HL-60/S4 treated with phorbol 12-myristate 13-acetate at 8.2 ng/mL for 4 days and 3 days (cell line): ENCODE measurements at regions not wholly inside any gene's neighbourhood (a gene's known extent, or its start where the extent isn't known, plus 50 kb on each side); places are given as distances from the start of the nearest gene placed in this dataset.
"Not testable (repeated sequence)": the region's sequence is repeated elsewhere in the genome, so short reads cannot be mapped to it uniquely, and the experiment has no call there.

ENCODE experiments used
- in situ Hi-C: fragments of 300-500 bp; cut with MboI; formaldehyde crosslinking; loops from 2 replicates; pipeline ENCODE4 v1.15.0; 2022; ENCODE audit warnings: low sequenced_read_pairs

DNA sequence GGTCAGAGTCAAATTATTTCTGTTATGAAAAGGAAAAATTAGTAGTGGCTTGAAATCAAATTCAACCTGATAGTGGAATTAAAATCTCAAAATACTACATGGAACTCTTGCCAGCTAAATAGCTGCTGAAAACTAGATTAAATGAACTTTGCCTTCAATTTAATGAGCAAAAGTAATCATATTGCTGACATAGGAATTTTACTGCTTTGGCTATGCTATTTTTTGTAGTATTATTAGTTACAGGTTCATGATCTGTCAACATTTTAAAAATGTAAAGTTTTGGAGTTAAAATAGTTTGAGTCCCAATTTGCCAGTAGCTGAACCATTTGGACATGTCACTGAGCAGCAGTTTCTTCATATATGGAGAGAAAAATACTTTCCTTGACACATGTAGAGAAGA lies 81.4 kb downstream of the RERGL start:
- in situ Hi-C loops: no loop called here

DNA sequence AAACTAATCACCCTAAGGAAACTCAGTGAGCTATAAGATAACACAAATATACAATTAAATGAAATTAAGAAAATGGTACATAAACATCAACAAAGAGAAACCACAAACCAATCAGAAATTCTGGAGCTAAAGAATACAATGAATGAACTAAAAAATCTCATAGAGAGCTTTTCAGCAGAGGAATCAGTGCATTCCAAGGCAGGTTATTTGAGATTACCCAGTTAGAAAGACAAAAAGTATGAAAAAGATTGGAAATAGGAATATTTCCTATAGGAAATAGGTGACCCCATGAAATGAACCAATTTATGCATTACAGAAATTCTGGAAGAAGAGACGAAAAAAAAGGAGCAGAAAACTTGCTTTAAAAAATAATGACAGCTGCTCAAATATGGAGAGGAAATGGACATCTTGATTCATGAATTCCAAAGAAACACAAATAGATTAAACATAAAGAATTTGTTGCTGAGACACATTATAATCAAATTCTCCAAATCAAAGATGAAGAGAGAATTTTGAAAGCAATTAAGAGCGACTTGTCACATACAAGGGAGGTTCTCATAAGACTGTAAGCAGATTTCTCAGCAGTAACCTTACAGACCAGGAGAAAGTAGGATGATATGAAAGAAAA lies 90.7 kb downstream of the RERGL start:
- in situ Hi-C loops: no loop called here

DNA sequence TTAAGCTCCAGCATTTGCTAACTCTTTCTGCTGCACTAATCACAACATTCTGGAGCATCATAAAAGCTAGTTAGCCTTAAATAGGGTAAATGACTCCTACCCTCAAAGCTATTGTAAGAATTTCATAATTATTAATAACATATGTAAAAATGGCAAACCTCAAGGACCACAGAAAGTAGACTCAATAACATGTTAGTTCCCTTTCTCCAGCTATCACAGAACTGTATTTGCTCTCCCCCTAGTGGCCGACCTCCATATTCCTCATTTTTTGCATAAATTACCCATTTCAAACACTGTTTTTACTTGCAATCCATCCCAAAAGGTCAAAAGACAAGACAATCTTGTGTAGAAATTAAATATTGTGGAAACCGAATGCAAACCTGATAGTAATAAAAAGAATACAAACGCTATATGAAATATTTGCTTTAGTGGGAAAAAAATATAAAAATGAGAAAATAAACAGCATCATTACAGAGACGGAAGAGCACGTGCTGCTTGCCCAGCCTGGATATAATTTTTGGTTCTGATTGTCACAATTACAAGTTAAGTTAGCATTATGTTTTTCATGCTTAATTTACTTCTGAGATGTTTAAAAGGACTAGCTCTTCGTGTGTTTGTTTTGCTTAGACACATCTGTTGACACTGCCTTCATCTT lies 97.9 kb downstream of the RERGL start:
- in situ Hi-C loops: no loop called here

DNA sequence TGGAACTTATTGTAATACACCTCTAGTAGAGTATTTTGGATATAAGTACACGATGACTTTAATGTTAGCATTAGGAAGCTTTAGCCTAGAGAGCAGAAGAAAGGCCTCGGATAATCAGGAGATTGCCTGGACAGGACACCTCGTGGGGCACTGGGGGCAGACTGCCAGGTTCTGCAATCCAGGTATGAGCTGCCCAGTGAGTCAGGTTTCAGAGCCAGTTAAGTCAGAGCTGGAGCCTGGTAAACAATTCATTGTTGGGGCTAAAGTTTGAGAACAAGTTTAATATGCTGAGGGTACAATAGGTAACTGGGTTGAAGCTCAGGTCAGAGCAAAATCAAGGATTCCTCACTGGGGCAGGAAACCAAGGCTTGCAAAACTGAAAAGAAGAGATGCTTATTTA lies 107.4 kb downstream of the RERGL start:
- in situ Hi-C loops: no loop called here

DNA sequence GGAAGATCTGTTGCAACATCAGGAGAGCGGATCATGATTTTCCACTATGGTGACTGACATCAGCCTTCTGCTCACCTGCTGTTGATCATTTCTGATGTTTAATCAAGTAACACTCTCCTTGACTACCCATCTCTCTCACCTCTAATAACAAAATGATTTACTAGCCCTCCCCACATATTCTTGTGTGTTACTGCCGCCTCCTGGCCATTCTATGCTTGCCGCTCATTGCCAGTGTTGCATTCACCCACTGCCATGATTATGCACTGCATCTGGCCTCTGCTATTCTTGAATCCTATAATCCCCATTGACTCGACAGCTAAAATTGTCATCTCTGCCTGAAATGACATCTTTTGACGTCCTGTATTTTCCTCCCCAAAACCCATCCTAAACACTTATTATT lies 113.8 kb downstream of the RERGL start:
- in situ Hi-C loops: no loop called here

DNA sequence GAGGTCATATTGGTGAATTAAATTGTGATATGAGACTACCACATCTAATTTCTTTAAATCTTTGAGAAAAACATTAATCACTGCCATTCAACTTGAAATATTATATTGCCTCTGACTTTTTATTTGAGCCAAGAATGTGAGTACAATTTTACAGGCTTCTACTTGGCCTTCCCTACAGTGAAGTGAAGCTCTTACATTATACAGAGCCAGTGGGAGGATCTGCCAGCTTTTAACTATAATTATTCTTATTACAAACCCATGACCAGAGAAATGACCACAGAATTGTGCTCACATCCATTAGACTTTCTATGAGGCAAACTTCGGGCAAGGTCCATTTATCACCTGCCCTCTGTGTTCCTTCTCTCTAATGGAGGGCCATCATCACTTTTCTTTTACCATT lies 114.2 kb downstream of the RERGL start:
- in situ Hi-C loops: no loop called here

DNA sequence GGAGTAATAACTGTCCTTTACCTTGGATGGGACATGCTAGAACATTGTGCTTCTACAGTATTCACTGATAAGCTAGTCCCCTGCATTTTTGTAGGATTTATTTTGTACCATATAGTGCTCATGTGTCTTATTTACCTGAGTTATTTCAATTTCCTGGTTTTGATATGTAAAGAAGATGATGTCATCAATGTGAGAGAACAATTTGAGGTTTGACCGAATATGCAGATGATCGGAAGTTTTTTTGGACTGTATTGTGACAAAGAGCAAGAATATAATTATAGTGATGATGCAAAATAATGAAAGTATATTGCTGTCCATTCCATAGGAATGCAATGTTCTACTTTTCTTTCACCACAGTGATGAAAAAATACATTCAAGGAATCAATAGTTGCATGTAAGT lies 114.8 kb downstream of the RERGL start:
- in situ Hi-C loops: no loop called here

DNA sequence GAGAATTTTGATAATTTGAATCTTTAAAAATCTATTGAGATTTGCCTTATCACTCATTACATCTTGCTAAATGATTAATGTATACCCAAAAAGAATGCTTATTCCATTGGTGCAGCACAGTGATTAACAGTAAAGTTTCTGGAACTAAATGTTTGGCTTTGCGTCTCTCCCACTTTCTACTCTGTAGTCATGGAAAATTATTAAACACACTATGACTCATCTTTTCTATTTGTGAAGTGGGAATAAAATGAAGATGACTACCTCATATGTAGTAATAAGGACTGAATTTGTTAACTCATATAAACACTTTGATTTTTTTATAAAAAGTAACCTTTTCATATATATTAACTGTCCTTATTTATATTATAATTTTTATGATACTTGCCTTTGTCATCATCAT lies 118.1 kb downstream of the RERGL start:
- in situ Hi-C loops: no loop called here

DNA sequence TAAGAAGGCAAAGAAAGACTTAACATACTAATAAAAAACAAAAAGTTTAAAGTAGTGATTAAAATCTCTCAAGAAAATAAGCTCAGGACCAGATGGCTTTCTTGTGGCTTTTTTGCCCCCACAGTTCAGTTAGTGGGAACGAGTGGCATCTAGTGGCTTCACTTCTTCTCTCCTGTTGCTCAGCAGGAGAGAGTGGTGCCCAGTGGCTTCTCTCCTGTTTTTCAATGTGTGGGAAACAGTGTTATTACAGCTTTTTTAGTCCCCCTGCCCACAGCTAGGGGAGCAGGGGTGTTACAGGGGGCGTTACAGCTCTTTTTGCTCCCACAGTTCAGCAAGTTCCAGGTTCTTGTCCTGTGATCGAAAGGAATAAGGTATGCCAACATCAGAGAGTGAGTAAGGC lies 135.2 kb downstream of the RERGL start:
- in situ Hi-C loops: no loop called here

DNA sequence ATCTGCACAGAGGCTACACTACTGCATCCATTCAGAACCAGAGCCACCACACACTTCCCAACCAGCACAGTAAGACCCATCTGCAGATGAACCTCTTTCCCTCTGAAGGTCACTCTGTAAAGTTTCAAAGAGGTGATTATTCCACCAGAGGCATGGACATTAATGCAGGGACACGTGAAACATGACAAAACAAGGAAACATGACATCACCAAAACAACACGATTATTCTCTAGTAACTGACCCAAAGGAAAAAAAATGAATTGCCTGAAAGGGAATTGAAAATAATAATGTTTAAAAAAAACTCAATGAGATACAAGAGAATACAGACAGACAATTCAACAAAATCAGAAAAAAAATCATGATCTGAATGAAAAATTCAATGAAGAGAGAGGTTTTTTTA lies 139.1 kb downstream of the RERGL start:
- in situ Hi-C loops: no loop called here

DNA sequence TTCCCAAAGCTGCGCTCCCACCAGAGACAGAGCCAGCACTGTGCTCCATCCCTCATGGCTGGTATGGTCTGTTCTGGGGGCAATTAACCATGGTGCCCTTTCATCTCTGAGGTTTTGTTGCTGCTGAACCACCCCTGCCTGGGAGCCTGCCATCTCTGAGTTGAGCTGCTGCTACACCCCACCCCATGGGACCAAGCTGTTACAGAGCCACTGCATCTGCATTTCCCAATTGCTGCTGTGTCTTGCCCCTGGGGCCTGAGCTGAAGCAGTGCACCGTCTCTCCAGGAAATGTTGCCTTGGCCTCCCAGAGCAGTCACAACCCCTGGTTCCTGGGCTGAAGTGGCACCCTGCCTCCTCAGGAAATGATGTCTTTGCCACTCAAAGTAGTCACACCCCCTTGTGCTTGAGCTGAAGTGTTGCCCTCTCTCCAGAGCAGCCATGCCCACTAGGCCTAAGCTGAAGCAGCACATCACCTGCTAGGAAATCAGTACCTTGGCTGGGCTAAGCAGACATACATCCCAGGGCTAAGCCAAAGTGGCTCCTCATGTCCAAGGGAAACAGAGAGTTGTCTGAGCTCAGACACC lies 140.3 kb downstream of the RERGL start:
- in situ Hi-C loops: no loop called here

DNA sequence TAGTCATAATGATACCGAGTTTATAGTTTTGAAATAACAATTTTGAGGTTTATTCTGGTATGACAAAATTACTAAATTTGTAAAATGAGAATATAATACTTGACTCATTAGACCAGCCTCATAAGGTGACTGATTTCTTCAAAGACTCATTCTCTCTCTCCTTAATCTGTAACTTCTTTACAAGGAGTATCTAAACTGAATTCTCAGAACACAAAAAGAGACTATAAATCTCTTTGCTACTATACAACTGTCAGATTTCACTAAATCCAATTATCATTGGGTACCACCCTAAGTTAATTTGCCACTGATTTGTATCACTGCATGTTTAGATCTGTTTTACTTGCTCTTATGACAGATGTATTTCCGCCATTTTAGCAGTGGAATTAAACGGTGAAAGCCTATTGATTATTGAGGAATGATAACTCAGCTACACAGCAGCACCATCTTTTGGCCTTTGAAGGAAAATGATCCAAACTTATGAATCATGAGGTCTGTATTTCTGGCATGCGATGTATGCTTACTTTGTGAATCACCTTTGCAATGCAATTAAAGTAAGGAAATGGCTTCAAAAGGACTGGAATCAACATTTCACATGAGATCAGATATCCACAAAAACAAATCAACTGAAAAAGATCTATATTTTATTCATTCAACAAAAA lies 161.2 kb downstream of the RERGL start:
- in situ Hi-C loops: no loop called here

DNA sequence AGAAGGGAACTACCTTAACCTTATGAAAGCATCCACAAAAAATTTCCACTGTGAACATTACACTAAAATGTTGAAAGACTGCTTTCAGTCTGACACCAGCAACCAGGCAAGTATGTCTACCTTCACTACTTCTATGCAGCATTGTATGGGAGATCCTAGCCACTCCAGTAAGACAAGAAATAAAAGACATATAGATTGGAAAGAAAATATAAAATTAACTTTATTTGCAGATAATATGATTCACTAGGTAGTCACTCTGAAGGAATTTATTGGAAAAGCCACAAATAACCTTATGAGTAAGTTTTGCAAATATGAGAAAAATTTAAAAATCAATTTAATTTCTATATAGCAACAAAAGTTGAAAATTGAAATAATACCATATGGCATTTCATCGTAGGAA lies 172.0 kb downstream of the RERGL start:
- in situ Hi-C loops: no loop called here

DNA sequence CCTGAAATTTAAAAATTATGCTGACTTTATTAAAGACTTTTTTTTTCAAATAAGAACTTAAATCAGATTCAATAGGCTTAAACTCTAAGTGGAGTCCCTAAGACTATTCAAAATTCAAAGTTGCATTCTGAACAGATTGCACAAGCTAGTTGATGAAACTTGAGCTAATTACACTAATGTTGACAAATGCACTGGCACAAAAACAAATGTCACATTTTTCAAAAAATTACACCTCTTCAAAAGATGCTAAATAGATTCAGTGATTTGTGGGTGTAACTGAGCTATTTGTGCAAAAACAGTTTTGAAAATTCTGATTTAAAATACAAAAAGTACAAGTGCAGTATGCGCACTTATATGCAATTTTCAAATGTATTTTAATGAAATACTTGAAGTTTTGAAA lies 205.4 kb downstream of the RERGL start:
- in situ Hi-C loops: no loop called here

DNA sequence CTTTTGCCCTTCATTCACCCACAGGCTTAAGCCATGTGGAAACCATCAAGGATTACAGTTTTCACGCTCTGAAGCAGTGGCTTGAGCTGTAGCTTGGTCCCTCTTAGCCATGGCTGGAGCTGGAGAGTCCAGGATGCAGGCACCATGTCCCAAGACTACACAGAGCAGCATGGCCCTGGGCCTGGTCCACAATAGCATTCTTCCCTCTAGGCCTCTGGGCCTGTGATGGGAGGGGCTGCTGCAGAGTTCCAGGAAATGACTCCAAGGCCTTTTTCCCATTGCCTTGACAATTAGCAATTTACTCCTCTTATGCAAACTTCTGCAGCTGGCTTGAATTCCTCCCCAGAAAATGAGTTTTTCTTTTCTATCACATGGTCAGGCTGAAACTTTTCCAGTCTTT lies 211.3 kb downstream of the RERGL start:
- in situ Hi-C loops: no loop called here

DNA sequence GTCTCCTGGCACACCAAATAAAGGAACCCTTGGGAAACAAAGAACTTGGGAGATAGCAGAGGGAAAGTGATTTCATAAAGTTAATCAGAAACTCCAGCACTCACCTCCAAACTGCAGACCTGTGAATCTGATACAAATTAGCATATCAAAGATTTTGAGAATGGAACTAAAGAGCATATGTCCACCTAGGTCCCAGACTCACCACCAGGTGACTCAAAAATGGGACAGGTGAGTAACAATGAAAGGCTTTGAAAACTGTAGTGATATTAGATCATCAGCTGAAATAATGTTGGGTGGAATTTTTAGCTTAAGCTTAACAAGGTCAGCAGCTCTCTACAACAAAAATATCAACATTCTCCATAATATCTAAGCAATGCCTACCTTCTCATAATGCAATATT lies 214.8 kb downstream of the RERGL start:
- in situ Hi-C loops: no loop called here

DNA sequence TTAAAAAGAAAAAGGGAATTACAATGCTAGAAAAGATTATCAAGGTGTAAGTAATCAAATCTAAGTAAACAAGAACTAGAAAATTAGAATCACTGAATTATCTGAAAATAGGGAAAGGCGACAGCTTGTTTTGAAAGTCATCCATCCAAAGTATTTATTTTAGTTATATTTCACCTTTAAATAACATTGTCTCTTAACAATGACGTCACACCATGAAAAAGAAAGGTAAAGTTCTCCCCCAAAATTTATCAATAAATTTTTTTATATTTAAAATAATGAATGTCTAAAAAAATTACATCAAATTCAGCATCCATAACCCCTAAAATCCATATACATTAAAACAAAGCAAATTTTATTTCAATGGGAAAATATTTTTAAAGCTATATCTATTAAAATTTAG lies 223.2 kb downstream of the RERGL start:
- in situ Hi-C loops: loop anchor here (10.0 kb wide), 1 partner anchor 92 kb away; no protein-coding TSS in a partner anchor

DNA sequence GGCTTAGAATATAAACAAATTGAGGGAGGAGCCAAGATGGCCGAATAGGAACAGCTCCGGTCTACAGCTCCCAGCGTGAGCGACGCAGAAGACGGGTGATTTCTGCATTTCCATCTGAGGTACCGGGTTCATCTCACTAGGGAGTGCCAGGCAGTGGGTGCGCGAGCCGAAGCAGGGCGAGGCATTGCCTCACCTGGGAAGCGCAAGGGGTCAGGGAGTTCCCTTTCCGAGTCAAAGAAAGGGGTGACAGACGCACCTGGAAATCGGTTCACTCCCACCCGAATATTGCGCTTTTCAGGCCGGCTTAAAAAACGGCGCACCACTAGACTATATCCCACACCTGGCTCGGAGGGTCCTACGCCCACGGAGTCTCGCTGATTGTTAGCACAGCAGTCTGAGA lies 234.4 kb downstream of the RERGL start:
- in situ Hi-C loops: not testable (repeated sequence)

DNA sequence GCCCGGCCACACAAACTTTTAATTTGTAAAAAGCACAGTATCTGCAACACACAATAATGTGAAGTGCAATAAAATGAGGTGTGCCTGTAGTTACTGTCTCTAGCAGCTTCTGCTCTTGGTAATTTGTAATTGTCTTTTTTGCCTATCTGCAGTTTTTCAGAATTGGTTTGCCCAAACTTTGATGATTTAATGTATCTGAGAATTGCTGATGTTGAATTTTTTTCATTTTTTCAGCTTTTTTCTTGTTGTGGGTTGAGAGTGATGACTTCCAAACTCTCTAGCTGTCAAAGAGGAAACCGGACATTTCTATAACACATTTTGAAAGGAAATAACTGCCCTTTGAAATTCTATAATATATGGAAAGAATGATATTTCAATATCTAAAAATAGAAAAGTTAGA lies 236.9 kb downstream of the RERGL start:
- in situ Hi-C loops: no loop called here

DNA sequence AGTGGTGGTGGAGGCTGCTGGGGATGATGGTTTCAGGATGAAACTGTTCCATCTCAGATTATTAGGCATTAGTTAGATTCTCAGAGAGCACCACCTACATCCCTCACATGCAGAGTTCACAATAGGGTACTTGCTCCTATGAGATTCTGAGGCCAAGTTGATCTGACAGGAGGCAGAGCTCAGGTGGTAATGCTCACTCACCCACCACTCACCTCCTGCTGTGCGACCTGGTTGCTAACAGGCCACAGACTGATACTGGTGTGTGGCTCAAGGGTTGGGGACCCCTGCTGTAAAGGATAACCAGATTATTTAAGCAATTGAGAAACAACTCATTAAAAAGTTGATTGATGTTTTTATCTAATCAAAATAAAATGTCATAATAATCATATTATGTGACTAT lies 248.5 kb downstream of the RERGL start:
- in situ Hi-C loops: loop anchor here (10.0 kb wide), 1 partner anchor 77 kb away; no protein-coding TSS in a partner anchor

DNA sequence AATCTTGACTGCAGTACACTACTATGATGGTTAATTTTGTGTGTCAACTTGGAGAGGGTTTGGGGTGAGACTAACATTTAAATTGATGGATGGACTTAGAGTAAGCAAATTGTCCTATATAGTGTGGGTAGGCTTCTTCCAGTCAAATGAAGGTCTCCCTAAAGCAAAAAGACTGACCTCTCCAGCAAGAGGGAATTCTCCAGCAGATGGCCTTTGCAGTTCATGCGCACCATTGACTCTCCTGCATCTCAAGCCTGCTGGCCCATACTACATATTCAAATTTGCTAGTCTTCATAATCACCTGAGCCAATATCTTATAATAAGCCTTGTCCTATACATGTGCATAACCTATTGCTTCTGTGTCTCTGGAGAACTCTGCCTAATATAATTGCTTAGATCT lies 260.2 kb downstream of the RERGL start:
- in situ Hi-C loops: no loop called here

DNA sequence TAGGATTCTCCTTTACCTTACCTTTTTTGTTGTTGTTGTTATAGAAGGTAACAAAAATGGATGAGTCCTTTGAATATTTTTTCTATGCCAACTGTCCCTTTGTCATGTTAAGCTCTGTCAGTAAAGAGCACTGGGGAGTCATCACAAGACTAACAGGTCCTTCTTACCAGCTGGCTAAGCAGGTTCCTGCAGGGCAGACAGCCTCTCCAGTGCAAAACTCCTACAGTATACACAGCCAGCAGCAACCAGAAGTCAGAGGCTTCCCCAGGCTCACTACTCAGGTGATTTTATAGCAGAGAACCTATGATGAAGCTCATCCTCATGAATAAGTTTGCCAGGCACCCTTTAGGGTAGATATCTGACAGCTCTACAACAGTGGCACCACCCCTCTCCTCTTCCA lies 271.1 kb downstream of the RERGL start:
- in situ Hi-C loops: no loop called here
